PC-9 (cell line): ENCODE measurements at regions not wholly inside any gene's neighbourhood (a gene's known extent, or its start where the extent isn't known, plus 50 kb on each side); places are given as distances from the start of the nearest gene placed in this dataset.

ENCODE experiments used
- BruUV-seq: library from RNA; stranded (reverse); fragments of 400-500 nt; replicated peaks from 2 replicates; lab custom pipeline; 2021; lab: Mats Ljungman, UMichigan
- CTCF ChIA-PET: fragments of 300-600 bp; sonication (Branson Sonifier 250); formaldehyde crosslinking; loops from one replicate; lab custom pipeline; 2022; ENCODE audit warnings: antibody characterized with exemption; lab: Charles Lee
- POLR2A ChIA-PET: fragments of 300-600 bp; sonication (Branson Sonifier 250); formaldehyde crosslinking; loops from one replicate; lab custom pipeline; 2022; ENCODE audit warnings: antibody characterized with exemption; ENCODE audit not compliant: unreplicated experiment; lab: Charles Lee
- DNase-seq, 2 experiments: peaks; one replicate each; pipeline versions ENCODE4 v3.0.0 to v3.0.0-alpha.2; 2015 to 2022; ENCODE audit warnings: mixed read lengths in 1 of 2
- H2AFZ ChIP-seq: fragments of 200-600 bp; sonication (generic); 2 replicates; pipeline ENCODE4 v1.8.1; 2017; ENCODE audit warnings: antibody characterized with exemption
- H3F3A ChIP-seq: fragments of 200-600 bp; sonication (generic); 2 replicates; pipeline ENCODE4 v1.8.1; 2017; ENCODE audit warnings: antibody characterized with exemption, mild to moderate bottlenecking, low read depth; ENCODE audit not compliant: insufficient read depth
- H3K27ac ChIP-seq: fragments of 200-600 bp; sonication (generic); 2 replicates; pipeline ENCODE4 v1.6.1; 2016; ENCODE audit warnings: mixed run types
- H3K27me3 ChIP-seq: fragments of 200-600 bp; sonication (generic); 2 replicates; pipeline ENCODE4 v1.6.1; 2016; ENCODE audit warnings: low read depth, mixed run types; ENCODE audit not compliant: insufficient read depth
- H3K36me3 ChIP-seq: fragments of 200-600 bp; sonication (generic); 2 replicates; pipeline ENCODE4 v1.6.1; 2016; ENCODE audit warnings: low read depth, mixed run types
- H3K4me1 ChIP-seq: fragments of 200-600 bp; sonication (generic); replicated peaks from 2 replicates; pipeline ENCODE4 v1.6.1; 2016; ENCODE audit warnings: mixed run types; ENCODE audit not compliant: insufficient read depth
- H3K4me2 ChIP-seq: fragments of 200-600 bp; sonication (generic); 2 replicates; pipeline ENCODE4 v1.6.1; 2017; ENCODE audit warnings: mixed run types
- H3K4me3 ChIP-seq: fragments of 200-600 bp; sonication (generic); 2 replicates; pipeline ENCODE4 v1.6.1; 2016; ENCODE audit warnings: mixed run types
- H3K79me2 ChIP-seq: fragments of 200-600 bp; sonication (generic); 2 replicates; pipeline ENCODE4 v1.6.1; 2017; ENCODE audit warnings: low read depth, mixed run types
- H3K9me2 ChIP-seq: fragments of 200-600 bp; sonication (generic); 2 replicates; pipeline ENCODE4 v1.8.1; 2017; ENCODE audit warnings: mild to moderate bottlenecking; ENCODE audit not compliant: insufficient read depth
- H3K9me3 ChIP-seq: fragments of 200-600 bp; sonication (generic); 2 replicates; pipeline ENCODE4 v1.8.1; 2016; ENCODE audit warnings: low read depth; ENCODE audit not compliant: insufficient read depth
- H4K20me1 ChIP-seq: fragments of 200-600 bp; sonication (generic); 2 replicates; pipeline ENCODE4 v1.8.1; 2017; ENCODE audit not compliant: insufficient read depth
- CTCF ChIP-seq: fragments of 200-600 bp; sonication (generic); conservative IDR thresholded peaks from 2 replicates; pipeline ENCODE4 v1.6.1; 2017; ENCODE audit warnings: mixed run types, antibody characterized with exemption, mild to moderate bottlenecking, moderate library complexity
- EZH2 ChIP-seq: fragments of 200-600 bp; sonication (generic); IDR thresholded peaks from 2 replicates; pipeline ENCODE4 v1.8.0; 2017; ENCODE audit warnings: antibody characterized with exemption, low read depth
- intact Hi-C: fragments of 100-400 bp; cut with micrococcal nuclease; formaldehyde crosslinking; loops from one replicate; pipeline ENCODE4 v1.10.0; 2022; ENCODE audit not compliant: unreplicated experiment

DNA sequence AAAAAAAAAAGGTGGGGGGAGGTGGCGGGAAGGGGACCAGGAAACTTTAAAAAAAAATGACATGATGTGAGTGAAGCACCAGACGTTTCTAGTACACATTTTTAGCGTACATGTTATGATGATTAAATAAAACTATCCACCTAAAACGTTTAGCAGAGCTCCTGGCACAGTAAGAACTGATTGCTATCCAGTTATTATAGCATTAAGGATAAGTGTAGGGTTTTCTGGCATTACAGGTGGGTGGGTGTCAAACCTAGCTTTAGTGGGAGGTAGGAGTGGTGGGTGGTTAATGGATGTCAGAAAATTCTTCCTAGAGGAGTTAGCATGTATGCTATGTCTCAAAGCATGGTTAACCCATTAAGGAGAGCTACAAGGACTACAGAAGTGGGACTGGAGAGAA is 2329.5 kb downstream of the MAT2B start:
- H3K4me2 ChIP-seq = no peak overlapping the region
- H4K20me1 ChIP-seq = no peaks in the 10 kb centered on the region
- H3F3A ChIP-seq = no peaks in the 10 kb centered on the region
- H3K4me3 ChIP-seq = no peak overlapping the region
- no peaks in the 10 kb centered on the region for H3K79me2 ChIP-seq
- H3K9me2 ChIP-seq = no peaks in the 10 kb centered on the region
- no peaks in the 10 kb centered on the region for H3K27me3 ChIP-seq
- H3K36me3 ChIP-seq = no peaks in the 10 kb centered on the region
- no peaks in the 10 kb centered on the region for H3K9me3 ChIP-seq
- DNase-seq = no peak
- ChIA-PET CTCF (no interaction called here), POLR2A (no interaction called here)
- no peak overlapping the region for H2AFZ ChIP-seq
- TF ChIP-seq CTCF (no peak), EZH2 (no peak)
- intact Hi-C loops = no loop called here
- no peak overlapping the region for H3K27ac ChIP-seq
- no peaks in the 10 kb centered on the region for H3K4me1 ChIP-seq
- no TSS peak for BruUV-seq

DNA sequence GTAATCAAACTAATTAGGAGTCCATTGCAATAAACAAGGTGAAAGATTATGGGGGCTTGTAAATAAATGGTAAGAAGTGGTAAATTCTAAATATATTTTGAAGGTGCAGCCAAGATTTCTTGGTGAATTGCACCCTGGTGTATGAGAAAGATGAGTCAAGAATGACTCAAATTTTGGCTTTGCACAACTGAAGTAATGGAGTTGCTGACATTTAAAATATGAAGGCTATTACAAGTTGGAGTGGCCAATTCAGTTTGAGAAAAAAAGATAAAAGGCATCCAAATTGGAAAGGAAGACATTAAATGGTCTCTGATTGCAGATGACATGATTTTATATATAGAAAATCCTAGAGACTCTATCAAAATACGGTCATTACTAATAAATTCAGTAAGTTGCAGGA is 2330.6 kb downstream of the MAT2B start:
- Histone ChIP-seq H3K4me2 (no peak overlapping the region), H3K27ac (no peak overlapping the region), H3K9me3 (no peaks in the 10 kb centered on the region), H2AFZ (no peak overlapping the region), H3K4me1 (no peaks in the 10 kb centered on the region), H3K27me3 (no peaks in the 10 kb centered on the region), H3F3A (no peaks in the 10 kb centered on the region), H4K20me1 (no peaks in the 10 kb centered on the region), H3K79me2 (no peaks in the 10 kb centered on the region), H3K36me3 (no peaks in the 10 kb centered on the region), H3K9me2 (no peaks in the 10 kb centered on the region), H3K4me3 (no peak overlapping the region)
- CTCF ChIA-PET = no interaction called here
- no peak for DNase-seq
- TF ChIP-seq EZH2 (no peak), CTCF (no peak)
- BruUV-seq = no TSS peak
- intact Hi-C loops = no loop called here
- POLR2A ChIA-PET = no interaction called here

DNA sequence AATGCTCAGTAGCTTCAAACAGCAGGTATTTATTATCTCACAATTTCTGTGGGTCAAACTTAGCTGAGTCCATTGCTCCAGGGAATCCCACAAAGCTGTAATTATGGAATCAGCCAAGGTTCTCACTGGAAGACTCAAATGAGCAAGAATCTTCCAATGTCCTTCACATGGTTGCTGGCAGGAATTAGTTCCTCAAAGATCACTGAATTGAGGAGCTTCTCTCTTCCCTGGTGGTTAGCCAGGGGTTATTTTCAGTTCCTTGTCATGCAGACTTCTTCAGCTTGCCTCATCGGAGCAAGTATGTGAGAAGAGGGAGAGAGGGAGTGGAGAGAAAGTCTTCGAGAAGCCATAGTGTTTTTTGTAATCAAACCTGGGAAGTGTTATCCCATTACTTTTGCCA is 2331.9 kb downstream of the MAT2B start:
- Histone ChIP-seq H4K20me1 (no peaks in the 10 kb centered on the region), H3K27ac (no peak overlapping the region), H3K9me3 (no peaks in the 10 kb centered on the region), H3F3A (no peaks in the 10 kb centered on the region), H3K27me3 (no peaks in the 10 kb centered on the region), H3K4me1 (no peaks in the 10 kb centered on the region), H3K4me3 (no peak overlapping the region), H3K9me2 (no peaks in the 10 kb centered on the region), H3K4me2 (no peak overlapping the region), H3K36me3 (no peaks in the 10 kb centered on the region), H3K79me2 (no peaks in the 10 kb centered on the region), H2AFZ (no peak overlapping the region)
- POLR2A ChIA-PET = no interaction called here
- intact Hi-C loops = no loop called here
- TF ChIP-seq EZH2 = no peak
- TF ChIP-seq CTCF = no peak
- DNase-seq = no peak
- CTCF ChIA-PET = no interaction called here
- no TSS peak for BruUV-seq
